Right lobe of liver (tissue), 4 donors: ENCODE measurements at regions not wholly inside any gene's neighbourhood (a gene's known extent, or its start where the extent isn't known, plus 50 kb on each side); places are given as distances from the start of the nearest gene placed in this dataset.

ENCODE experiments used
- POLR2A ChIP-seq: fragments of 450-650 bp; IDR thresholded peaks from one replicate; pipeline ENCODE4 v1.6.1; 2017; ENCODE audit warnings: antibody characterized with exemption, mild to moderate bottlenecking
- TF ChIP-seq, protein P1 (sequence below), 4 donors: fragments of 200-600 bp in 3 of 4; fragments of 450-650 bp in 1 of 4; IDR thresholded peaks; one replicate each; pipeline versions ENCODE4 v1.5.1 to v1.8.0; 2016 to 2022; ENCODE audit warnings: antibody characterized with exemption in 4 of 4, mild to moderate bottlenecking in 2 of 4
- donor health status: DM: no; HTN: no; CAD: no.
- donor health status: DM: no; HTN: no; CAD: no.
- donor health status: DM: no; HTN: yes; CAD: no.

DNA sequence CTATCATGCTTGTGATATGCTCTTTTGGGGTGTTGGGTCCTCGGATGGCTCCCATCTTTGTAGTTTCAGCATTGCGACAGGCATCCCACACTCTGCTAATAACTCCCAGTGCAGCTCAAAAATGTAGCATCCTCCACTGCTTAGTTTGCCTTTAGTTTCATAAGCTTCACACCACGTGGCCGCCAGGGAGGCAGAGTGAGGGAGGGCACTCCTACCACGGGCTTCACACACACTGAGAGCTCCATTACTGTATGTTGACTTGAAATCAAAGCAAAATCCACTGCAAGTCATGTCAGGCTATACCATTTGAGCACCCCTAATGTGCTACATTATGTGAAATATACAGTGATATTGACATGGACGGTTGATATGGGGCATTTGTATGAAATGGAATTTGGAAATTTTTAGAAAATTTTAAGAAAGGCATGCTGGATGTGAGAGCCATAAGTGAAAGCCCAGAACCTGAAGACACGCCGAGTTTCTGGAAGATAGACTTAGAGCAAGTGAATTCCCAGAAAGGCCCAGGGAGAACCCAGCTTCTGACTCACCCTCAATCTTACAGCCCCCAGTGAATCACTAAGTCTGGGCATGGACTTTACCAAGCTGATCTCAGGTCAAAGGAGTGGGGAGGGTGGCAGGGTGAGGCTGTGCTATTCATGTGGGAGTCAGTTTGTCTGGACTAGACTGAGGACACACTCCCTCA lies 94.1 kb downstream of the HSPH1 start:
- TF ChIP-seq, protein P1, sequence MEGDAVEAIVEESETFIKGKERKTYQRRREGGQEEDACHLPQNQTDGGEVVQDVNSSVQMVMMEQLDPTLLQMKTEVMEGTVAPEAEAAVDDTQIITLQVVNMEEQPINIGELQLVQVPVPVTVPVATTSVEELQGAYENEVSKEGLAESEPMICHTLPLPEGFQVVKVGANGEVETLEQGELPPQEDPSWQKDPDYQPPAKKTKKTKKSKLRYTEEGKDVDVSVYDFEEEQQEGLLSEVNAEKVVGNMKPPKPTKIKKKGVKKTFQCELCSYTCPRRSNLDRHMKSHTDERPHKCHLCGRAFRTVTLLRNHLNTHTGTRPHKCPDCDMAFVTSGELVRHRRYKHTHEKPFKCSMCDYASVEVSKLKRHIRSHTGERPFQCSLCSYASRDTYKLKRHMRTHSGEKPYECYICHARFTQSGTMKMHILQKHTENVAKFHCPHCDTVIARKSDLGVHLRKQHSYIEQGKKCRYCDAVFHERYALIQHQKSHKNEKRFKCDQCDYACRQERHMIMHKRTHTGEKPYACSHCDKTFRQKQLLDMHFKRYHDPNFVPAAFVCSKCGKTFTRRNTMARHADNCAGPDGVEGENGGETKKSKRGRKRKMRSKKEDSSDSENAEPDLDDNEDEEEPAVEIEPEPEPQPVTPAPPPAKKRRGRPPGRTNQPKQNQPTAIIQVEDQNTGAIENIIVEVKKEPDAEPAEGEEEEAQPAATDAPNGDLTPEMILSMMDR (IDR thresholded peaks at IDR 0.05), result no peak
- no peak for TF ChIP-seq POLR2A
